ENCODE measurements at regions not wholly inside any gene's neighbourhood (a gene's known extent, or its start where the extent isn't known, plus 50 kb on each side); places are given as distances from the start of the nearest gene placed in this dataset.

DNA sequence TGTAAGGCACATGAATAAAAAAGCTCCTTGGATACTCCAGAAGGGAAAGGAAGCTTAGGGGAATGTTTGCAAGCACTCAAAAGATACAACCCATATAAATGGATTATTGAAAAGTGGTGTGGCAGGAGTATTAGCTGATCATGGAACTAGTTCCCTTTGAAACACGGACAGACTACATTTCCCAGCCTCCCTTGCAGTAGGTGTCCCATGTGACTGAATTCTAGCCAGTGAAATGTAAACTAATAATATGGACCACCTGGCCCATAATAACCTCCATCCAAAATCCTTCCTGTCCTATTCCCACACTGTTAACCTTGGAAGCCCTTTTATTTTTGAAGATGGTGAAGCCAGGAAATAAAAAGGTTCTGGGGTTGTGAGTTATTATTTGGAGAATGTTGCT is 242.3 kb downstream of the SUDS3 start:
- Histone ChIP-seq H3K9me3 (ENCODE audit: control insufficient read depth in 3 of 3, low read length in 3 of 3) (no peaks in the 10 kb centered on the region), H3K27ac (ENCODE audit: low read depth, low read length) (no peak overlapping the region), H3K4me3 (ENCODE audit: low read length in 3 of 3) (no peak overlapping the region), H3K9ac (ENCODE audit: low read depth in 1 of 3, low read length in 3 of 3) (no peak overlapping the region), H3K4me1 (ENCODE audit: control insufficient read depth in 3 of 3, insufficient read depth in 3 of 3, low read length in 3 of 3) (no peaks in the 10 kb centered on the region), H3K36me3 (ENCODE audit: control insufficient read depth in 3 of 3, insufficient read depth in 3 of 3, low read length in 3 of 3) (no peaks in the 10 kb centered on the region), H3K27me3 (ENCODE audit: control insufficient read depth in 3 of 3, insufficient read depth in 3 of 3, low read length in 3 of 3) (no peaks in the 10 kb centered on the region)

DNA sequence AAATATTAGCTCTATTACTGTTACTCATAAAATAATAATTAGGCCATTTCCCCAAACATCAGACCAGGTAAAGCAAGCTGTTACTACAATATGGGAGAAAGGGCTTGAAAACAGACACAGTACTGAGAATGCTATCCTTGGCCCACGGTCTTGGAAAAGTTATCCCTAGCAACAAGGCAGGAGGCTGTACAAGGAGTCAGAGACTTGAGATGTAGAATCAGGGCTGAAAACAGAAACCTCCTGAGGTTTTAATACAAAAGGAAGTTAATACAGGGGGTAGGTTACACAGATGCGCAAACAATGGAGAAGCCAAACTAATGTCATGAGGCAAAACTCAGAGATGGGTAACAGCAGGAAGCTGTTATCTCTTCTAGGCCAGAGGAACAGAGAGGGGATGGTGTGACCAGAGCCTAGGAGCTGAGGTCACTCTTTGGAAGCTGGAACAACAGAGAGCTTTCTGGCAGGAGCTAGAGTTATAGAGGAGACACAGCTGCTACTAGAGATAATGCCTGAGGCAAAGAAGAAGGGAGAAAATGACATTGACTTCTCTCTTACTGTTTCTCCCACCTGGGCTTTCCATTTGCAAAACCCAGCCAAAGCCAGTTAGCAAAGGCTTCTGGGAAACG is 248.8 kb downstream of the SUDS3 start:
- Histone ChIP-seq H3K27me3 (ENCODE audit: control insufficient read depth in 3 of 3, insufficient read depth in 3 of 3, low read length in 3 of 3) (no peaks in the 10 kb centered on the region), H3K9ac (ENCODE audit: low read depth in 1 of 3, low read length in 3 of 3) (no peak overlapping the region), H3K4me3 (ENCODE audit: low read length in 3 of 3) (no peak overlapping the region), H3K36me3 (ENCODE audit: control insufficient read depth in 3 of 3, insufficient read depth in 3 of 3, low read length in 3 of 3) (no peaks in the 10 kb centered on the region), H3K27ac (ENCODE audit: low read depth, low read length) (no peak overlapping the region), H3K9me3 (ENCODE audit: control insufficient read depth in 3 of 3, low read length in 3 of 3) (no peaks in the 10 kb centered on the region), H3K4me1 (ENCODE audit: control insufficient read depth in 3 of 3, insufficient read depth in 3 of 3, low read length in 3 of 3) (no peaks in the 10 kb centered on the region)

DNA sequence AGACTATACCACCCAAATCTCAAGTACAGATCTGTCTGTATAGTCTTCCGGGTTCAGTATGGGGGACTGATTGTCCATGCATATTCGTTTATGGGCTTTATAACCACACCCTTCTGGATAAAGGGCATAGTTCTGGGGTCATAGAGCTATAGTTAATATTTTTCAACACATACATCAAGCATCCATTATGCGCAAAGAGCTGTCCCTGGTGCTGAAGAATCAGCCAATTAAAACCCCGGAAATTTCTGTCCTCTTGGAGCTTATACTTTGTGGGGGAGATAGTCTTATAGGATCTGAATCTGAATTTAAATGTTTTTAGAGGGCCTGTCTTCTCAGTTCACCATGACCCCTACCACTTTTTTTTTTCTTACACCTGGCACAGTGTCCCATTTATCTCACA is 256.7 kb downstream of the SUDS3 start:
- Histone ChIP-seq H3K4me1 (ENCODE audit: control insufficient read depth in 3 of 3, insufficient read depth in 3 of 3, low read length in 3 of 3) (no peaks in the 10 kb centered on the region), H3K4me3 (ENCODE audit: low read length in 3 of 3) (no peak overlapping the region), H3K27me3 (ENCODE audit: control insufficient read depth in 3 of 3, insufficient read depth in 3 of 3, low read length in 3 of 3) (peaks cover 0 to 3% (median 0%) of the 10 kb centered on the region in 3 donors), H3K9ac (ENCODE audit: low read depth in 1 of 3, low read length in 3 of 3) (no peak overlapping the region), H3K36me3 (ENCODE audit: control insufficient read depth in 3 of 3, insufficient read depth in 3 of 3, low read length in 3 of 3) (no peaks in the 10 kb centered on the region), H3K9me3 (ENCODE audit: control insufficient read depth in 3 of 3, low read length in 3 of 3) (no peaks in the 10 kb centered on the region), H3K27ac (ENCODE audit: low read depth, low read length) (no peak overlapping the region)

GRCh38 chr12:118635276-118635675 is 258.9 kb downstream of the SUDS3 start:
- H3K4me1 ChIP-seq (ENCODE audit: control insufficient read depth in 3 of 3, insufficient read depth in 3 of 3, low read length in 3 of 3): no peaks in the 10 kb centered on the region
- H3K27ac ChIP-seq (ENCODE audit: low read depth, low read length): no peak overlapping the region
- H3K36me3 ChIP-seq (ENCODE audit: control insufficient read depth in 3 of 3, insufficient read depth in 3 of 3, low read length in 3 of 3): no peaks in the 10 kb centered on the region
- H3K9ac ChIP-seq (ENCODE audit: low read depth in 1 of 3, low read length in 3 of 3): no peak overlapping the region
- no peaks in the 10 kb centered on the region for H3K9me3 ChIP-seq (ENCODE audit: control insufficient read depth in 3 of 3, low read length in 3 of 3)
- no peak overlapping the region for H3K4me3 ChIP-seq (ENCODE audit: low read length in 3 of 3)
- peaks cover 0 to 3% (median 2%) of the 10 kb centered on the region in 3 donors for H3K27me3 ChIP-seq (ENCODE audit: control insufficient read depth in 3 of 3, insufficient read depth in 3 of 3, low read length in 3 of 3)

- H3K4me3 ChIP-seq (ENCODE audit: low read length in 3 of 3): no peak overlapping the region
- H3K9ac ChIP-seq (ENCODE audit: low read depth in 1 of 3, low read length in 3 of 3): no peak overlapping the region
- H3K9me3 ChIP-seq (ENCODE audit: control insufficient read depth in 3 of 3, low read length in 3 of 3): no peaks in the 10 kb centered on the region
- no peaks in the 10 kb centered on the region for H3K36me3 ChIP-seq (ENCODE audit: control insufficient read depth in 3 of 3, insufficient read depth in 3 of 3, low read length in 3 of 3)
- H3K4me1 ChIP-seq (ENCODE audit: control insufficient read depth in 3 of 3, insufficient read depth in 3 of 3, low read length in 3 of 3): no peaks in the 10 kb centered on the region
- H3K27ac ChIP-seq (ENCODE audit: low read depth, low read length): no peak overlapping the region
- H3K27me3 ChIP-seq (ENCODE audit: control insufficient read depth in 3 of 3, insufficient read depth in 3 of 3, low read length in 3 of 3): peaks cover 0 to 3% (median 2%) of the 10 kb centered on the region in 3 donors
Observed at GRCh38 chr12:118637767-118638370, 261.5 kb downstream of the SUDS3 start.

DNA sequence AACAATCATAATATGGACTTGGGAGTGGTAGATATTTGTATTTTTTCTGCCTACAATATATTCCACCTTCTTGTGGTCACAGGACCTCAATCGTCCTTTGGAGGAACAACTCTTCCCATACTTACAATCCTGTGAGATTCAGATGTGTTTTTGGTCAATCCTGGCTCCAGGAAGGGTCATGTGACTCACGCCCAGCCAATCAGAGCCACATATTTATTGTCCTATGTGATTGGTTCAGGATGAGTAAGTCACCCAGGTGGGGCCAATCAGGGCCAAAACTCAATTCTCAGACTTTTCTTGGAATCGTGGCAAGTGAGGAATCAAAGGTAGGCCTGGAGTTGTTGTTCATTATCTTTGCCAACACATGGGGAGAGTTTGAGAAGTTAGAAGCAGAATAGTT is 264.9 kb downstream of the SUDS3 start:
- H3K9ac ChIP-seq (ENCODE audit: low read depth in 1 of 3, low read length in 3 of 3): no peak overlapping the region
- no peak overlapping the region for H3K4me3 ChIP-seq (ENCODE audit: low read length in 3 of 3)

DNA sequence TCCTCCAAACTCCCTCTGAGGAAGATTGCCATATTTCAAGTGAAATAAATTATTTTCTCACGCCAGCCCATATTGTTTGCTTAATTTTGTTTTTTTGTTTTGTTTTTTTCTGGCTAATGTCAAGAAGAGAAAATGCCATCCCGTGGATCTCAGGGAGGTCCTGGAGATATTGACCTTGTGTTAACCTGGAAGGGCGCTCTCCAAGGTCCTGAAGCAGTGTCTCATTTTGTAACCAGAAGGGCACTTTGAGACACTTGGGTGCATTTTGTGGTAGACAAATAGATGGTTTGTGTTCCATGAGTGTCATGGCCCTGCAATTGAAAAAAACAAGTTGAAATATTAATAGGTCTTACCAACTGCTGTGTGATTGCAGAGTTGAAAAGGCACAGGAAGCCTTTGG is 268.9 kb downstream of the SUDS3 start:
- Histone ChIP-seq H3K27me3 (ENCODE audit: control insufficient read depth in 3 of 3, insufficient read depth in 3 of 3, low read length in 3 of 3) (no peaks in the 10 kb centered on the region), H3K36me3 (ENCODE audit: control insufficient read depth in 3 of 3, insufficient read depth in 3 of 3, low read length in 3 of 3) (no peaks in the 10 kb centered on the region), H3K27ac (ENCODE audit: low read depth, low read length) (no peak overlapping the region), H3K4me3 (ENCODE audit: low read length in 3 of 3) (no peak overlapping the region), H3K4me1 (ENCODE audit: control insufficient read depth in 3 of 3, insufficient read depth in 3 of 3, low read length in 3 of 3) (no peaks in the 10 kb centered on the region), H3K9me3 (ENCODE audit: control insufficient read depth in 3 of 3, low read length in 3 of 3) (no peaks in the 10 kb centered on the region), H3K9ac (ENCODE audit: low read depth in 1 of 3, low read length in 3 of 3) (no peak overlapping the region)

More for the DNA sequence above, 264.9 kb downstream of the SUDS3 start:
- Histone ChIP-seq H3K9me3 (ENCODE audit: control insufficient read depth in 3 of 3, low read length in 3 of 3) (no peaks in the 10 kb centered on the region), H3K27me3 (ENCODE audit: control insufficient read depth in 3 of 3, insufficient read depth in 3 of 3, low read length in 3 of 3) (peaks cover 0 to 3% (median 2%) of the 10 kb centered on the region in 3 donors), H3K4me1 (ENCODE audit: control insufficient read depth in 3 of 3, insufficient read depth in 3 of 3, low read length in 3 of 3) (no peaks in the 10 kb centered on the region), H3K27ac (ENCODE audit: low read depth, low read length) (no peak overlapping the region), H3K36me3 (ENCODE audit: control insufficient read depth in 3 of 3, insufficient read depth in 3 of 3, low read length in 3 of 3) (no peaks in the 10 kb centered on the region)

DNA sequence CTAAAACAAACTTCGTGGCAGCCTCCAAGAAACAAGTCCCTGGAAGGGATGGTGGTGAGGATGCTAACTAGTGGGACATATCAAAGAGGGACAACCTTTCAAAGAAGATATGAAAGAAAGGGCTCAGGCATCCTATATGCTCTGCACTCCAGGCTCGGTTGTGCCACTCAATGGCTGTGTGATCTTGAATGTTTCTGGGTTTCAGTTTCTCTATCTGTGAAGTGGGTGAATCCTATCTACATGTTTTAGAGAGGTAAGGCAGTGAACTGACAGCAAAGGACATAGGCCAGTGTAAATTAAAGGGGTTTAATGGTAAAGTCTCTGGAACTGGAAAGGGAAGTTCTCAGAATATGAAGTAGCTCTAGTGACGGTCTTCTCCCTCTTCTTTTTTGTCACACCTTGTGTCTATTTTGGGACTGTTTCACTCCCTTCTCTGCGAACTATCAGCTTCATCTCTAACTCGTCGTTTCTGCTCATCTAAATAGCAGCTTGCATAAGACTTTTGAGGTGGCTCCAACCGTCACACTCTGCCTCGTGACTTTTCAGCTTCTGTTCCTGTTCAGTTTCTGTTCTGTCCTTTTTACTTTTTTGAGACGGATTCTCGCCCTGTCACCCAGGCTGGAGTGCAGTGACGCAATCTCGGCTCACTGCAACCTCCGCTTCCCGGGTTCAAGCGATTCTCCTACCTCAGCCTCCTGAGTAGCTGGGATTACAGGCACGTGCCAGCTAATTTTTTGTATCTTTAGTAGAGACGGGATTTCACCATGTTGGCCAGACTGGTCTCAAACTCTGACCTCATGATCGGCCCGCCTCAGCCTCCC is 273.6 kb downstream of the SUDS3 start:
- Histone ChIP-seq H3K27me3 (ENCODE audit: control insufficient read depth in 3 of 3, insufficient read depth in 3 of 3, low read length in 3 of 3) (no peaks in the 10 kb centered on the region), H3K36me3 (ENCODE audit: control insufficient read depth in 3 of 3, insufficient read depth in 3 of 3, low read length in 3 of 3) (no peaks in the 10 kb centered on the region), H3K9ac (ENCODE audit: low read depth in 1 of 3, low read length in 3 of 3) (no peak overlapping the region), H3K27ac (ENCODE audit: low read depth, low read length) (no peak overlapping the region), H3K9me3 (ENCODE audit: control insufficient read depth in 3 of 3, low read length in 3 of 3) (no peaks in the 10 kb centered on the region), H3K4me1 (ENCODE audit: control insufficient read depth in 3 of 3, insufficient read depth in 3 of 3, low read length in 3 of 3) (no peaks in the 10 kb centered on the region), H3K4me3 (ENCODE audit: low read length in 3 of 3) (no peak overlapping the region)

DNA sequence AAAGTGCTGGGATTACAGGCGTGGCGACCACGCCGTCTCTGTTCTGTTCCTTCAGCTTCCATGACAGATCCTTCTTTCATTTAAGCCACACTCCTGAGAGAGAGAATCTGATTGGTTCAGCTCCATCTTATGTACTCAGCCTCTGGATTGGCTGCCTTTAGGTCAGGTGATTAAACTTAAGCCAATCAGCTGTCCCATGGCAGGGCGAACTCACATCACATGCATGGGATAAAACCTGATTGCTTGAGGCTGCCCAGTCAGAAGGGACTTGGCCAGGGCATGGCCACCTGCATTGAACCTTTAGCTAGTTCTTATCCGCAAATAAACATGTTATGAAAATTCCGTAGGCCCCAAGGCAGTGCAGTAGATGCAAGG is 274.2 kb downstream of the SUDS3 start:
- no peak overlapping the region for H3K27ac ChIP-seq (ENCODE audit: low read depth, low read length)
- H3K9ac ChIP-seq (ENCODE audit: low read depth in 1 of 3, low read length in 3 of 3): no peak overlapping the region

DNA sequence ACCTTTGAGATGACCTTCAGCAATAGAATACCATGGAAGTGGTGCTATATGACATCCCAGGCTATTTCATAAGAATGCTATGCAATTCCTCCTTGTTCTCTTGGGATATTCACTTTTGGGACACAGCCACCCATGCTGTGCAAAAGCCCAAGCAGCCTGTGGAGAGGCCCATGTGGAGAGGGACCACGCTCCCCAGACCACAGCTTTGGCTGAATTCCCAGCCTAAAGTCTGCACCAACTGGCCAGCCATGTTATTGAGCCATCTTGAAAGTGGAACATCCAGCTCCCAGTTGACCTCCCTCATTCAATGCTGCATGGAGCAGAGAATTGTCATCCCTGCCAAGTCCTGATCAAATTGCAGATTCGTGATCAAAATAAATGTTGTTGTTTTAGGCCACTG is 275.1 kb downstream of the SUDS3 start:
- no peaks in the 10 kb centered on the region for H3K36me3 ChIP-seq (ENCODE audit: control insufficient read depth in 3 of 3, insufficient read depth in 3 of 3, low read length in 3 of 3)
- no peak overlapping the region for H3K4me3 ChIP-seq (ENCODE audit: low read length in 3 of 3)
- no peaks in the 10 kb centered on the region for H3K9me3 ChIP-seq (ENCODE audit: control insufficient read depth in 3 of 3, low read length in 3 of 3)
- no peak overlapping the region for H3K9ac ChIP-seq (ENCODE audit: low read depth in 1 of 3, low read length in 3 of 3)
- H3K27me3 ChIP-seq (ENCODE audit: control insufficient read depth in 3 of 3, insufficient read depth in 3 of 3, low read length in 3 of 3): no peaks in the 10 kb centered on the region
- no peaks in the 10 kb centered on the region for H3K4me1 ChIP-seq (ENCODE audit: control insufficient read depth in 3 of 3, insufficient read depth in 3 of 3, low read length in 3 of 3)
- no peak overlapping the region for H3K27ac ChIP-seq (ENCODE audit: low read depth, low read length)

More for the DNA sequence above, 274.2 kb downstream of the SUDS3 start:
- Histone ChIP-seq H3K9me3 (ENCODE audit: control insufficient read depth in 3 of 3, low read length in 3 of 3) (no peaks in the 10 kb centered on the region), H3K4me3 (ENCODE audit: low read length in 3 of 3) (no peak overlapping the region), H3K36me3 (ENCODE audit: control insufficient read depth in 3 of 3, insufficient read depth in 3 of 3, low read length in 3 of 3) (no peaks in the 10 kb centered on the region), H3K27me3 (ENCODE audit: control insufficient read depth in 3 of 3, insufficient read depth in 3 of 3, low read length in 3 of 3) (no peaks in the 10 kb centered on the region), H3K4me1 (ENCODE audit: control insufficient read depth in 3 of 3, insufficient read depth in 3 of 3, low read length in 3 of 3) (no peaks in the 10 kb centered on the region)
